Endothelial cell of umbilical vein (primary cell): ENCODE measurements at regions not wholly inside any gene's neighbourhood (a gene's known extent, or its start where the extent isn't known, plus 50 kb on each side); places are given as distances from the start of the nearest gene placed in this dataset.

ENCODE experiments used
- BruUV-seq: library from RNA; stranded (reverse); fragments of 400-500 nt; replicated peaks from 2 replicates; lab custom pipeline; 2021; lab: Mats Ljungman, UMichigan
- CTCF ChIA-PET: fragments of 300-600, 350-600 bp; sonication (Branson Sonifier 250); formaldehyde crosslinking; loops from one replicate; lab custom pipeline; 2021; ENCODE audit warnings: antibody characterized with exemption, inconsistent platforms; lab: Charles Lee
- POLR2A ChIA-PET: fragments of 300-600, 350-600 bp; sonication (Branson Sonifier 250); formaldehyde crosslinking; loops from one replicate; lab custom pipeline; 2021; ENCODE audit warnings: antibody characterized with exemption, inconsistent platforms; lab: Charles Lee
- DNase-seq: peaks from one replicate; pipeline ENCODE4 v3.0.0-alpha.2; 2011; ENCODE audit warnings: low read depth, low spot score
- FAIRE-seq: peaks from 2 replicates; lab custom pipeline; 2011; peaks lifted over from hg19 to GRCh38; lab: Jason Lieb, UNC
- H2AFZ ChIP-seq: 2 replicates; pipeline ENCODE4 v1.6.0; 2012; ENCODE audit warnings: low read depth, low read length, control low read depth, inconsistent platforms
- H3K27ac ChIP-seq: 2 replicates; pipeline ENCODE4 v1.5.1; 2011; ENCODE audit warnings: low read depth, mild to moderate bottlenecking, control low read depth, low read length, moderate library complexity; ENCODE audit not compliant: insufficient read depth
- H3K27me3 ChIP-seq, 2 experiments: 2 replicates each; pipeline versions ENCODE4 v1.6.0 to v1.6.1; 2011; ENCODE audit warnings: low read length in 2 of 2, mixed read lengths in 1 of 2; ENCODE audit not compliant: control insufficient read depth in 2 of 2, insufficient read depth in 2 of 2
- H3K36me3 ChIP-seq, 2 experiments: 2 replicates in 1 of 2; 3 replicates in 1 of 2; pipeline ENCODE4 v1.5.1; 2011; ENCODE audit warnings: low read length in 2 of 2, mild to moderate bottlenecking in 1 of 2, moderate library complexity in 1 of 2; ENCODE audit not compliant: control insufficient read depth in 2 of 2, insufficient read depth in 2 of 2; ENCODE audit errors: extremely low read depth in 1 of 2
- H3K4me1 ChIP-seq: 3 replicates; pipeline ENCODE4 v1.5.1; 2011; ENCODE audit warnings: mild to moderate bottlenecking, low read length; ENCODE audit not compliant: control insufficient read depth, insufficient read depth; ENCODE audit errors: extremely low read depth
- H3K4me2 ChIP-seq: 2 replicates; pipeline ENCODE4 v1.6.1; 2011; ENCODE audit warnings: low read length, control low read depth, mixed read lengths; ENCODE audit not compliant: insufficient read depth
- H3K4me3 ChIP-seq, 3 experiments: fragments of 200-600 bp in 1 of 3; sonication (generic), shearing (Covaris generic) in 1 of 3; replicated peaks in 1 of 3; 2 replicates each; pipeline ENCODE4 v1.5.1; 2011 to 2016; ENCODE audit warnings: control low read depth in 3 of 3, low read length in 3 of 3, mild to moderate bottlenecking in 2 of 3, inconsistent platforms in 1 of 3, low read depth in 1 of 3, moderate library complexity in 1 of 3; ENCODE audit not compliant: insufficient read depth in 1 of 3
- H3K79me2 ChIP-seq: 2 replicates; pipeline ENCODE4 v1.6.0; 2012; ENCODE audit warnings: low read length, inconsistent platforms; ENCODE audit not compliant: control insufficient read depth, insufficient read depth
- H3K9ac ChIP-seq: replicated peaks from 2 replicates; pipeline ENCODE3; 2011; ENCODE audit warnings: low read length, control low read depth; ENCODE audit not compliant: insufficient read depth; ENCODE audit errors: extremely low read depth
- H3K9me1 ChIP-seq: replicated peaks from 3 replicates; pipeline ENCODE4 v1.6.0; 2011; ENCODE audit warnings: mild to moderate bottlenecking, low read length; ENCODE audit not compliant: control insufficient read depth, insufficient read depth; ENCODE audit errors: extremely low read depth
- H3K9me3 ChIP-seq: replicated peaks from 2 replicates; pipeline ENCODE4 v1.5.1; 2012; ENCODE audit warnings: low read length, inconsistent platforms; ENCODE audit not compliant: control insufficient read depth, insufficient read depth
- H4K20me1 ChIP-seq: replicated peaks from 2 replicates; pipeline ENCODE3; 2011; ENCODE audit warnings: mild to moderate bottlenecking, low read length; ENCODE audit not compliant: control insufficient read depth, insufficient read depth; ENCODE audit errors: extremely low read depth
- CTCF ChIP-seq, 2 donors: IDR thresholded peaks; 1 replicate in 1 of 2; 2 replicates in 1 of 2; pipeline ENCODE4 v1.5.1; 2011; ENCODE audit warnings: low read length in 2 of 2, mild to moderate bottlenecking in 2 of 2, moderate library complexity in 2 of 2, control low read depth in 1 of 2, inconsistent platforms in 1 of 2, low read depth in 1 of 2; ENCODE audit not compliant: insufficient read depth in 1 of 2; ENCODE audit errors: extremely low read depth in 1 of 2
- EZH2 ChIP-seq: IDR thresholded peaks from 2 replicates; pipeline ENCODE4 v1.6.1; 2012; ENCODE audit warnings: borderline replicate concordance, low read depth, mild to moderate bottlenecking, moderate library complexity, low read length, inconsistent platforms; ENCODE audit not compliant: severe bottlenecking
- FOS ChIP-seq: IDR thresholded peaks from 2 replicates; pipeline ENCODE4 v1.6.1; 2011; ENCODE audit warnings: mild to moderate bottlenecking, low read length, moderate library complexity, borderline replicate concordance; ENCODE audit not compliant: insufficient read depth
- GATA2 ChIP-seq: IDR thresholded peaks from 2 replicates; pipeline ENCODE4 v1.7.0; 2011; ENCODE audit warnings: low read depth, mild to moderate bottlenecking, moderate library complexity, mixed read lengths, low read length; ENCODE audit not compliant: insufficient read length, insufficient read depth
- JUN ChIP-seq: IDR thresholded peaks from 2 replicates; pipeline ENCODE4 v1.6.1; 2011; ENCODE audit warnings: borderline replicate concordance, low read depth; ENCODE audit not compliant: insufficient read length, insufficient read depth
- MYC ChIP-seq: IDR thresholded peaks from one replicate; pipeline ENCODE4 v1.6.1; 2011; ENCODE audit warnings: mild to moderate bottlenecking, low read depth, low read length
- POLR2A ChIP-seq: IDR thresholded peaks from 2 replicates; pipeline ENCODE4 v1.6.1; 2012; ENCODE audit warnings: low read depth, mild to moderate bottlenecking, control low read depth, low read length
- POLR2AphosphoS5 ChIP-seq: IDR thresholded peaks from 2 replicates; pipeline ENCODE4 v1.6.1; 2012; ENCODE audit warnings: low read depth, mild to moderate bottlenecking, control low read depth, low read length, moderate library complexity; ENCODE audit not compliant: insufficient read depth
- dilution Hi-C: fragments of 300-500 bp; cut with MboI; formaldehyde crosslinking; loops from one replicate; pipeline ENCODE4 v1.15.0; 2019; ENCODE audit warnings: low sequenced_read_pairs; ENCODE audit not compliant: extremely low pct_ligation_motif_present
- intact Hi-C: fragments of 100-400 bp; cut with micrococcal nuclease; formaldehyde crosslinking; loops from one replicate; pipeline ENCODE4 v1.10.0; 2022

- Histone ChIP-seq H2AFZ (no peak overlapping the region), H3K79me2 (no peaks in the 10 kb centered on the region), H3K27me3 (no peaks in the 10 kb centered on the region), H3K4me2 (no peak overlapping the region), H4K20me1 (no peaks in the 10 kb centered on the region), H3K4me3 (no peak overlapping the region), H3K27ac (no peak overlapping the region), H3K9ac (no peak overlapping the region), H3K4me1 (no peaks in the 10 kb centered on the region), H3K36me3 (no peaks in the 10 kb centered on the region), H3K9me3 (peaks cover 2% of the 10 kb centered on the region), H3K9me1 (no peaks in the 10 kb centered on the region)
- POLR2A ChIA-PET = no interaction called here
- dilution Hi-C loops = no loop called here
- TF ChIP-seq GATA2 = no peak
- no peak for TF ChIP-seq MYC
- no peak for TF ChIP-seq POLR2AphosphoS5
- BruUV-seq = no TSS peak
- DNase-seq (no peak), FAIRE-seq (no peak)
- intact Hi-C loops = no loop called here
- CTCF ChIA-PET = no interaction called here
Measured at GRCh38 chr7:8913682-8914081, 480.3 kb downstream of the NXPH1 start.

GRCh38 chr7:8921807-8922206 lies 488.4 kb downstream of the NXPH1 start:
- Histone ChIP-seq H3K9me3 (no peaks in the 10 kb centered on the region), H3K36me3 (no peaks in the 10 kb centered on the region), H3K9ac (no peak overlapping the region), H3K79me2 (no peaks in the 10 kb centered on the region), H3K27ac (no peak overlapping the region), H3K4me3 (no peak overlapping the region), H2AFZ (no peak overlapping the region), H3K4me1 (no peaks in the 10 kb centered on the region), H3K27me3 (no peaks in the 10 kb centered on the region), H4K20me1 (no peaks in the 10 kb centered on the region), H3K9me1 (no peaks in the 10 kb centered on the region), H3K4me2 (no peak overlapping the region)
- TF ChIP-seq JUN (no peak), FOS (no peak), POLR2A (no peak), EZH2 (no peak), MYC (no peak), CTCF (IDR thresholded peaks at IDR 0.05; ENCODE audit: extremely low read depth in 1 of 2, insufficient read depth in 1 of 2, low read depth in 1 of 2, low read length in 2 of 2) (no peak), GATA2 (no peak), POLR2AphosphoS5 (no peak)
- FAIRE-seq (no peak), DNase-seq (no peak)
- dilution Hi-C loops = no loop called here
- intact Hi-C loops = no loop called here
- ChIA-PET CTCF (no interaction called here), POLR2A (no interaction called here)
- BruUV-seq = no TSS peak
